ENCODE measurements at regions not wholly inside any gene's neighbourhood (a gene's known extent, or its start where the extent isn't known, plus 50 kb on each side); places are given as distances from the start of the nearest gene placed in this dataset.

DNA sequence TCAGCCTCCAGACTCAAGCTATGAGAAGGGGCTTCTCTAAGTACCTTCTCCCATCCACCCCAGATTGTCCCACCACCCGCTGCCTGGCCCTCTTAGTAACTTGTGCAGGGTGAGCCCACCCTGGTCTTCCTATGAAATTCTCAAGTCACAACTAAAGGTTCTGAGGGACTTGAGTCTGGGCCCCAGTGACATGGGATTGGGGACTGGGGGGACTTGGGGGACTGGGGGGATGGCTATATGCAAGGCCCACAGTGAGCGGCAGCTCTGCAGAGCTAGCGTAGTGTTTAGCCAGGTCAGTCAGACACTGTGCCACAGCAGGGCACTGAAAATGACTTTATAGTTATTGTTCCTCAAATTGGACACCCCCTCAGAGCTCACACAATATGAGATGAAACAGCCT is 622.3 kb upstream of the CADM1 start:
- H3K27me3 ChIP-seq, result no peaks in the 10 kb centered on the region
- TF ChIP-seq EP300 (IDR thresholded peaks at IDR 0.05) (no peak), POLR2AphosphoS5 (IDR thresholded peaks at IDR 0.05) (no peak), POLR2A (IDR thresholded peaks at IDR 0.05) (no peak)
- TF ChIP-seq, protein P1, sequence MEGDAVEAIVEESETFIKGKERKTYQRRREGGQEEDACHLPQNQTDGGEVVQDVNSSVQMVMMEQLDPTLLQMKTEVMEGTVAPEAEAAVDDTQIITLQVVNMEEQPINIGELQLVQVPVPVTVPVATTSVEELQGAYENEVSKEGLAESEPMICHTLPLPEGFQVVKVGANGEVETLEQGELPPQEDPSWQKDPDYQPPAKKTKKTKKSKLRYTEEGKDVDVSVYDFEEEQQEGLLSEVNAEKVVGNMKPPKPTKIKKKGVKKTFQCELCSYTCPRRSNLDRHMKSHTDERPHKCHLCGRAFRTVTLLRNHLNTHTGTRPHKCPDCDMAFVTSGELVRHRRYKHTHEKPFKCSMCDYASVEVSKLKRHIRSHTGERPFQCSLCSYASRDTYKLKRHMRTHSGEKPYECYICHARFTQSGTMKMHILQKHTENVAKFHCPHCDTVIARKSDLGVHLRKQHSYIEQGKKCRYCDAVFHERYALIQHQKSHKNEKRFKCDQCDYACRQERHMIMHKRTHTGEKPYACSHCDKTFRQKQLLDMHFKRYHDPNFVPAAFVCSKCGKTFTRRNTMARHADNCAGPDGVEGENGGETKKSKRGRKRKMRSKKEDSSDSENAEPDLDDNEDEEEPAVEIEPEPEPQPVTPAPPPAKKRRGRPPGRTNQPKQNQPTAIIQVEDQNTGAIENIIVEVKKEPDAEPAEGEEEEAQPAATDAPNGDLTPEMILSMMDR (IDR thresholded peaks at IDR 0.05), result no peak
- no peaks in the 10 kb centered on the region for H3K36me3 ChIP-seq
- intact Hi-C loops (cut with DNase I), result no loop called here
- no peaks in the 10 kb centered on the region for H3K9me3 ChIP-seq
- H3K4me3 ChIP-seq, result no peak overlapping the region
- no peak overlapping the region for H3K27ac ChIP-seq
- DNase-seq, result no peak
- WGBS, 2 donors, result 92 to 97% methylated on average over 3 of the region's 3 CpGs
- H3K4me1 ChIP-seq, result no peaks in the 10 kb centered on the region

DNA sequence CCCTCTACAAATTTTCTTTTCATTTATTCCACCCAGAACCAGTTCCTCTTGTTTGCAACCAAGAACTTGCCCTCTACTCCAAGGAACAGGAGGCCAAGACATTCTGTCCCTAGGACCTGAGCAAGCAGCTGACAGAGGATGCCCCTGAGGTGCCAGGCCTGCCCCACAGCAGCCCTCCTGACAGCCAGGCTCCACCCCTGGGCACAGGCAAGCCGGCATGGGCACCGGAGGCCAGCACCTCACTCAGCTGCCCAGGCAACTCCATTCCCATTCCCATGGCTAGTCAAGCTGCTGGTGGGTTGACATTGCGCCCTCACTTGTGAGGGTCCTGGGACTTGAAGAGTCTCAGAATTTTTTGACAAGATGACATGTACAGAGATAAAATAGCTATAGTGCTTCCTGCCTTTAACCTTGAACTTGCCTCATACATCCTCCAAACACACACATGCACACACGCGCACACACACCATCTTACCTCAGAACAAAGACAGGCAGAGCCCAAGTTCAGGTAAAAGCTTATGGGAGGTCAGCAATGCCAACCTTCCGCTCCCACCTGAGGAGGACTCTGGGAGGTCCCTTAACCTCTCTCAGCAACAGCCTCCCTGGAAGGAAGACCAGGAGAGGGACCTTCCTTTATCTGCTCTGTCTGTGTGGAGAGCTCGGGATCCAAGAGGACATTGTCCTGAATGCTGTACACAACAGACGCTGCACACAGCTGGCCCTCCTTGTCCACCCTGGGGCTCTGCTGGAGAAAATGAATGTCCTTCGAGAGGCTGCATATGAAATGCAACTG is 620.9 kb upstream of the CADM1 start:
- TF ChIP-seq POLR2A (IDR thresholded peaks at IDR 0.05), result no peak
- TF ChIP-seq, protein P1 (IDR thresholded peaks at IDR 0.05), result no peak
- TF ChIP-seq EP300 (IDR thresholded peaks at IDR 0.05), result no peak
- no peak for TF ChIP-seq POLR2AphosphoS5 (IDR thresholded peaks at IDR 0.05)
- DNase-seq, result no peak
- H3K9me3 ChIP-seq, result no peaks in the 10 kb centered on the region
- intact Hi-C loops (cut with DNase I), result no loop called here
- no peaks in the 10 kb centered on the region for H3K4me1 ChIP-seq
- no peak overlapping the region for H3K4me3 ChIP-seq
- no peaks in the 10 kb centered on the region for H3K27me3 ChIP-seq
- WGBS, 2 donors, result 88 to 93% methylated on average over 9 of the region's 9 CpGs
- H3K27ac ChIP-seq, result no peak overlapping the region
- H3K36me3 ChIP-seq, result no peaks in the 10 kb centered on the region

DNA sequence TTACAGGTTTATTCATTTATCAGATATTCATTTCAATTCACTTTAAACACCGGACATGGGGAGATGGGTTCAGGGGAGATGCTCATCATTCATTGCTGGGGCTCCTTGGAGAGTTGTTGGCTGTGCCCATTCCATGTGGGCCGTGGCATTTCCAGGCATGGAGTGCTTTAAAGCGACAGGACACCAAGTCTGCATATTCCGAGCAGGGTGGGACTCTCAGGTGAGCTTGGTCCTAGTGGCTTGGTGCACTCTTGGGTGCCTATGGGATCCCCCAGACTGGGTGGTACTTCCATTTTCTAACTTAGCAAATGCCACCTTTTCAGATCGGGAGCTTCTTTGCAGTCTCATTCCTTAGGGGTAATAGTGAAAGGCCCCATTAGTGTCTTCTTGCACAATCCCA is 619.5 kb upstream of the CADM1 start:
- DNase-seq, result no peak
- intact Hi-C loops (cut with DNase I), result no loop called here
- no peaks in the 10 kb centered on the region for H3K9me3 ChIP-seq
- no peaks in the 10 kb centered on the region for H3K4me1 ChIP-seq
- no peak overlapping the region for H3K4me3 ChIP-seq
- TF ChIP-seq EP300 (IDR thresholded peaks at IDR 0.05) (no peak), POLR2A (IDR thresholded peaks at IDR 0.05) (no peak), POLR2AphosphoS5 (IDR thresholded peaks at IDR 0.05) (no peak)
- TF ChIP-seq, protein P1 (IDR thresholded peaks at IDR 0.05), result no peak
- H3K27me3 ChIP-seq, result no peaks in the 10 kb centered on the region
- WGBS, 2 donors, result 84 to 93% methylated on average over 5 of the region's 5 CpGs
- no peak overlapping the region for H3K27ac ChIP-seq
- no peaks in the 10 kb centered on the region for H3K36me3 ChIP-seq

DNA sequence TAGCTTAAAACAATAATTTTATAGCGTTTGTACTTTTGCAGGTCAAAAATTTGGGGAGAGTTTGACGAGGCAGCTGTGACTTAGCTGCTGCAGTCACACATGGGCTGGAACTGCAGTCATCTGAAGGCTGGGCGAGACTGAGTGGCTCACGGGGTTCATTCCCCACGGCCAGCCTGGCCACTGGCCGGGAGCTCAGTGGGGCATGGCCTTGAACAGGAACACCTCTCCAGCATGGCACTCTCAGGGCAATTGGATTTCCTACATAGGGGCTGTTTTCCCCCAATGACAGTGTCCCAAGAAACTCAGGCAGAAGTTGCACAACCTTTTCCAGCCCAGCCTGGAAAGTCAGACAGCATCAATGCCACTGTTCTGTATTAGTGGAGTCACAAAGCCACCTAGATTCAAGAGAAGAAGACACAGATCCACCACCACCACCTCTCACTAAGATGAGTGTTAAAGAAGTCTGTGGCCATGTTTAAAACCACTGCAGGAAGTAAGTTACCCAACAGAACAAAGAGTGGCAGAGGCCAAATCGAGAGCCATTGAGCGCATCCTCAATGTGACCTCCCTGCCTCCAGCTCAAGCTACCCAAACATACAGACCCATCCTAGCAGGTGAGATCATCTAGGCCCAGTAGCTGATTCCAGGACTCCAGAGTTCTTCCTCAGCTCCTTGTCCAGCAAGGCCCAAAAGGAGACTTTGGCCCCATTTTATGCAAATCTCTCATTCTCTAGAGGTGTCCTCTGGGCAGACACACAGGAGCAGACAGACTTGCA is 618.7 kb upstream of the CADM1 start:
- Histone ChIP-seq H3K4me3 (no peak overlapping the region), H3K4me1 (no peaks in the 10 kb centered on the region), H3K9me3 (no peaks in the 10 kb centered on the region), H3K27ac (no peak overlapping the region), H3K27me3 (no peaks in the 10 kb centered on the region), H3K36me3 (no peaks in the 10 kb centered on the region)
- 89 to 93% methylated on average over 8 of the region's 8 CpGs for WGBS, 2 donors
- no peak for TF ChIP-seq POLR2A (IDR thresholded peaks at IDR 0.05)
- TF ChIP-seq POLR2AphosphoS5 (IDR thresholded peaks at IDR 0.05), result no peak
- TF ChIP-seq EP300 (IDR thresholded peaks at IDR 0.05), result no peak
- TF ChIP-seq, protein P1 (IDR thresholded peaks at IDR 0.05), result no peak
- intact Hi-C loops (cut with DNase I), result no loop called here
- DNase-seq, result no peak
